Prostate gland (tissue), 2 donors: ENCODE measurements at regions not wholly inside any gene's neighbourhood (a gene's known extent, or its start where the extent isn't known, plus 50 kb on each side); places are given as distances from the start of the nearest gene placed in this dataset.

ENCODE experiments used
- DNase-seq: peaks from one replicate; pipeline ENCODE4 v3.0.0-alpha.2; 2019; ENCODE audit warnings: low spot score
- H3K27ac ChIP-seq, 2 donors: fragments of 200-600 bp; sonication (generic); 2 replicates each; pipeline ENCODE4 v1.5.1; 2017 to 2019
- H3K27me3 ChIP-seq: fragments of 200-600 bp; sonication (generic); replicated peaks from 2 replicates; pipeline ENCODE4 v1.5.1; 2019; ENCODE audit not compliant: insufficient read depth
- H3K36me3 ChIP-seq, 2 donors: fragments of 200-600 bp; sonication (generic); 1 replicate in 1 of 2; 2 replicates in 1 of 2; pipeline versions ENCODE4 v1.5.1 to v1.8.1; 2017 to 2019
- H3K4me1 ChIP-seq: fragments of 200-600 bp; sonication (generic); replicated peaks from 2 replicates; pipeline ENCODE4 v1.5.1; 2019
- H3K4me3 ChIP-seq, 2 donors: fragments of 200-600 bp; sonication (generic); 2 replicates each; pipeline ENCODE4 v1.5.1; 2017 to 2019
- H3K9me3 ChIP-seq: fragments of 200-600 bp; sonication (generic); 2 replicates; pipeline ENCODE4 v1.5.1; 2017
- CTCF ChIP-seq, 4 experiments: fragments of 200-600 bp in 2 of 4; fragments of 450-650 bp in 2 of 4; sonication (generic) in 2 of 4; IDR thresholded peaks; 1 replicate in 3 of 4; 2 replicates in 1 of 4; pipeline ENCODE4 v1.5.1; 2016 to 2019; ENCODE audit warnings: antibody characterized with exemption in 4 of 4, mild to moderate bottlenecking in 2 of 4, moderate library complexity in 2 of 4
- POLR2A ChIP-seq: fragments of 450-650 bp; IDR thresholded peaks from one replicate; pipeline ENCODE4 v1.6.1; 2016; ENCODE audit warnings: antibody characterized with exemption, mild to moderate bottlenecking
- POLR2AphosphoS5 ChIP-seq: sonication (generic); formaldehyde crosslinking; IDR thresholded peaks from one replicate; pipeline ENCODE4 v1.6.1; 2017; ENCODE audit warnings: antibody characterized with exemption
- WGBS: methylation state at CpG from one replicate; pipeline ENCODE4 v1.1.5; 2018; 5-methylcytosine and 5-hydroxymethylcytosine counted together
- intact Hi-C: fragments of 100-400 bp; cut with DNase I; formaldehyde crosslinking; loops from one replicate; pipeline ENCODE4 v1.14.2; 2022

- Histone ChIP-seq H3K4me1 (no peaks in the 10 kb centered on the region), H3K27me3 (no peaks in the 10 kb centered on the region), H3K9me3 (no peaks in the 10 kb centered on the region), H3K4me3 (no peak overlapping the region), H3K36me3 (no peaks in the 10 kb centered on the region), H3K27ac (no peak overlapping the region)
- DNase-seq = no peak
- WGBS = 93% methylated on average over 4 of the region's 4 CpGs
- intact Hi-C loops = no loop called here
- TF ChIP-seq POLR2AphosphoS5 (no peak), POLR2A (no peak), CTCF (IDR thresholded peaks at IDR 0.05) (no peak)
These were observed 92.2 kb upstream of the SLC30A5 start for GRCh38 chr5:69001627-69002026.

DNA sequence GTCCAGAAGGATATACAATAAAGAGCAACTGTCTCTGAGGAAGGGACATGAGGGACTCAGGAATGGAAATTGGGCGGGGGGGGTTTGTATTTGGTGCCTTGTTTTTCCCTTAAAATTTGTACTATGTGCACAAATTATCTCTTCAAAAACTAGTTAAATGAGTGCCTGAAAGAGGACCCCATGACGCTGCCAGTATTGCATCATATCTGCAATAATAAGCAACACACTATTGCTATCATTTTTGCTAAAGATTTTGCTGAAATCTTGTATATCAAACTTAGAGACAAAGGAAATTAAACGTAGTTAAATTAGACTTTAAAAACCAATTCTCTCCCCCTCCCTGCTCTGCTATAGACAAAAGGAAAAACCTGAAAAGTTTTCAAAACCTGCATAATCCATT lies 89.7 kb upstream of the SLC30A5 start:
- TF ChIP-seq POLR2AphosphoS5 = no peak
- no peak for TF ChIP-seq CTCF (IDR thresholded peaks at IDR 0.05)
- TF ChIP-seq POLR2A = no peak
- Histone ChIP-seq H3K36me3 (no peaks in the 10 kb centered on the region), H3K9me3 (no peaks in the 10 kb centered on the region), H3K27ac (no peak overlapping the region), H3K4me1 (no peaks in the 10 kb centered on the region), H3K27me3 (no peaks in the 10 kb centered on the region), H3K4me3 (no peak overlapping the region)
- no peak for DNase-seq
- 74% methylated on average over 3 of the region's 3 CpGs for WGBS
- intact Hi-C loops = no loop called here

GRCh38 chr5:69004676-69005075 lies 89.1 kb upstream of the SLC30A5 start:
- intact Hi-C loops = loop anchor here (5.0 kb wide), 1 partner anchor 717 kb away; no protein-coding TSS in a partner anchor
- Histone ChIP-seq H3K4me1 (no peaks in the 10 kb centered on the region), H3K4me3 (no peak overlapping the region), H3K9me3 (no peaks in the 10 kb centered on the region), H3K27ac (no peak overlapping the region), H3K27me3 (no peaks in the 10 kb centered on the region), H3K36me3 (no peaks in the 10 kb centered on the region)
- no peak for DNase-seq
- TF ChIP-seq POLR2AphosphoS5 = no peak
- no peak for TF ChIP-seq CTCF (IDR thresholded peaks at IDR 0.05)
- no peak for TF ChIP-seq POLR2A
- 90% methylated on average over 3 of the region's 3 CpGs for WGBS

- Histone ChIP-seq H3K4me3 (no peak overlapping the region), H3K9me3 (no peaks in the 10 kb centered on the region), H3K27me3 (no peaks in the 10 kb centered on the region), H3K27ac (no peak overlapping the region), H3K4me1 (no peaks in the 10 kb centered on the region), H3K36me3 (no peaks in the 10 kb centered on the region)
- TF ChIP-seq POLR2A (no peak), CTCF (IDR thresholded peaks at IDR 0.05) (no peak), POLR2AphosphoS5 (no peak)
- intact Hi-C loops = loop anchor here (5.0 kb wide), 1 partner anchor 719 kb away; no protein-coding TSS in a partner anchor
- WGBS = 71% methylated on average over 2 of the region's 2 CpGs
- no peak for DNase-seq
These were observed 87.8 kb upstream of the SLC30A5 start for GRCh38 chr5:69006030-69006429.

DNA sequence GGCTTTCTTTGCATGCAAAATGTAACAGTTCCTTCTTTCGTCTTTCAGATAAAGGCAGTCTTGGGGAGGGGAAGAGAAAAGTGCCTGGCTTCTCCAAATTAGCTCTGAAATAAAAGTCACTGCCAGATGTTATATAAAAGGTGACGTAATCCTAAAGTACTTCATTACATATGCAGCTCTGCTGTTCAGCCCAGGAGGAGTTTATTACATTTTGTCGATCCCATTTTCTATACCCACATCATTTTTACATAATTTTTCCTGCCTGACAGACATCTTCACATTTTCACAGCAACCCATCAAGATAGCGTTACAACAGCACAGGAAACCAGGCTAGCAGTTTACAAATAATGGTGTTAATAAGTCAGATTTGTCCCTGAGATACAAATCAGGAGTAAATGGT lies 86.7 kb upstream of the SLC30A5 start:
- Histone ChIP-seq H3K9me3 (no peaks in the 10 kb centered on the region), H3K4me3 (no peak overlapping the region), H3K27me3 (no peaks in the 10 kb centered on the region), H3K27ac (no peak overlapping the region), H3K36me3 (no peaks in the 10 kb centered on the region), H3K4me1 (no peaks in the 10 kb centered on the region)
- WGBS = 29% methylated on average over 4 of the region's 4 CpGs
- TF ChIP-seq POLR2A (no peak), CTCF (IDR thresholded peaks at IDR 0.05) (no peak), POLR2AphosphoS5 (no peak)
- intact Hi-C loops = loop anchor here (5.0 kb wide), 1 partner anchor 720 kb away; no protein-coding TSS in a partner anchor
- DNase-seq = no peak
